SK-N-SH (cell line): ENCODE measurements at regions not wholly inside any gene's neighbourhood (a gene's known extent, or its start where the extent isn't known, plus 50 kb on each side); places are given as distances from the start of the nearest gene placed in this dataset.

Experiments
- CTCF ChIP-seq: fragments of 200-600 bp; sonication (generic); IDR thresholded peaks from 2 replicates; pipeline ENCODE4 v1.6.1; 2017; ENCODE audit warnings: antibody characterized with exemption, mild to moderate bottlenecking, moderate library complexity
- EP300 ChIP-seq, 2 experiments: IDR thresholded peaks; 2 replicates each; pipeline versions ENCODE4 v1.4.0 to v1.6.1; 2012; ENCODE audit warnings: borderline replicate concordance in 1 of 2, low read depth in 1 of 2, low read length in 1 of 2
- EZH2phosphoT487 ChIP-seq: fragments of 200-600 bp; sonication (generic); IDR thresholded peaks from 2 replicates; pipeline ENCODE4 v1.6.1; 2017; ENCODE audit warnings: low read depth, mixed run types, mild to moderate bottlenecking, antibody characterized with exemption, moderate library complexity, borderline replicate concordance
- POLR2AphosphoS5 ChIP-seq: IDR thresholded peaks from 2 replicates; pipeline ENCODE4 v1.6.1; 2012; ENCODE audit warnings: low read depth, low read length
- REST ChIP-seq: IDR thresholded peaks from 2 replicates; pipeline ENCODE4 v1.6.1; 2012; ENCODE audit warnings: mild to moderate bottlenecking, low read depth, low read length, moderate library complexity
- RFX5 ChIP-seq: IDR thresholded peaks from 2 replicates; pipeline ENCODE4 v1.6.1; 2012; ENCODE audit warnings: mild to moderate bottlenecking, improper control_type of control experiment, low read length
- SIN3A ChIP-seq: IDR thresholded peaks from 2 replicates; pipeline ENCODE4 v1.6.1; 2012; ENCODE audit warnings: low read depth, mild to moderate bottlenecking, low read length, moderate library complexity, borderline replicate concordance
- USF1 ChIP-seq: IDR thresholded peaks from 2 replicates; pipeline ENCODE4 v1.4.0; 2012; ENCODE audit warnings: low read depth, borderline replicate concordance
- USF2 ChIP-seq: fragments of 150-350 bp; IDR thresholded peaks from 2 replicates; pipeline ENCODE4 v1.6.1; 2017; ENCODE audit warnings: antibody characterized with exemption, low read length, low read depth, borderline replicate concordance
- ZBTB33 ChIP-seq: IDR thresholded peaks from 2 replicates; pipeline ENCODE4 v1.4.0; 2012; ENCODE audit warnings: low read depth, borderline replicate concordance

- TF ChIP-seq CTCF (no peak), REST (no peak), EP300 (IDR thresholded peaks at IDR 0.05; ENCODE audit: borderline replicate concordance in 1 of 2, low read depth in 1 of 2, low read length in 1 of 2) (no peak), EZH2phosphoT487 (no peak), USF2 (no peak), SIN3A (no peak), POLR2AphosphoS5 (no peak), ZBTB33 (no peak), USF1 (no peak), RFX5 (no peak)
Observed at GRCh38 chr6:77143659-77144447, 319.4 kb downstream of the HTR1B start.
